OCI-LY1 (cell line): ENCODE measurements at regions not wholly inside any gene's neighbourhood (a gene's known extent, or its start where the extent isn't known, plus 50 kb on each side); places are given as distances from the start of the nearest gene placed in this dataset.

ENCODE experiments used
- EZH2 ChIP-seq: fragments of 200-600 bp; sonication (generic), shearing (Covaris generic); IDR thresholded peaks from 2 replicates; pipeline ENCODE4 v1.8.0; 2017; ENCODE audit warnings: borderline replicate concordance, mixed run types, mild to moderate bottlenecking, antibody characterized with exemption, low read length, moderate library complexity, mixed read lengths
- TF ChIP-seq, protein P1 (sequence below): fragments of 200-600 bp; sonication (generic), shearing (Covaris generic); IDR thresholded peaks from 2 replicates; pipeline ENCODE4 v1.5.1; 2017; ENCODE audit warnings: mild to moderate bottlenecking, antibody characterized with exemption, low read length, moderate library complexity, mixed read lengths

DNA sequence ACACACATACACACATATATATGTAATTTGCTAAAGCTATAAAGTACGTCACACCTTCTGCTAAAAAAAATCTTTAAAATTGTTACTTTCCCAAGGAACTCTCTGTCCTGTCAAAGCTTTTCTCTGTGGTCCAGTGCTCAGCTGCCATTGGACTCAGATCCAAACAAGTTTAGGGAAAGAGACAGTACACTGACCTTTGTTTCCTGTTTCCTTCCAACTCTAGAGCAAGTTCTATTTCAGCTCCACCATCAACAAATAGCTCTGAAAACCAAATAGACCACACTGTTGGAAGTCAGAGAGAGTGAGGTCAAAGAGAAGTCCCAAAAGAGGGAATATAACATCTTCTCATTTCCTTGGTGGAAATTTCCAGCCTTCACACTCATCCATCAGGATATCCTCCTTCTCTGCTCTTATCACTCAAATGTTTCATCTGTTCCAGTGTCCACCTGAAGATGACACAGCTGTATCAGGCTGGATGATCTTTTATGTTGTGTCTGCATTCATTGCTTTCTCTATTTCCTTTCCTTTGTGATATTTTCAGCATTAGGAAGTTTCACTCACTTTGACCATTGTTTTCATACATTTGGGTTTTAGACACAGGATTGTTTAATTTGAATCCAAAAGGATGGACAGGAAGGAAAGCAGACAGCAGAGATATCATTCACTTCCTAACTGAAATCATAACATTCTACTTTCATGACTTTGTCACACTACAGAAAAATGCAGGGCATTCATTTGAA lies 192.3 kb upstream of the NT5C1B start:
- TF ChIP-seq, protein P1, sequence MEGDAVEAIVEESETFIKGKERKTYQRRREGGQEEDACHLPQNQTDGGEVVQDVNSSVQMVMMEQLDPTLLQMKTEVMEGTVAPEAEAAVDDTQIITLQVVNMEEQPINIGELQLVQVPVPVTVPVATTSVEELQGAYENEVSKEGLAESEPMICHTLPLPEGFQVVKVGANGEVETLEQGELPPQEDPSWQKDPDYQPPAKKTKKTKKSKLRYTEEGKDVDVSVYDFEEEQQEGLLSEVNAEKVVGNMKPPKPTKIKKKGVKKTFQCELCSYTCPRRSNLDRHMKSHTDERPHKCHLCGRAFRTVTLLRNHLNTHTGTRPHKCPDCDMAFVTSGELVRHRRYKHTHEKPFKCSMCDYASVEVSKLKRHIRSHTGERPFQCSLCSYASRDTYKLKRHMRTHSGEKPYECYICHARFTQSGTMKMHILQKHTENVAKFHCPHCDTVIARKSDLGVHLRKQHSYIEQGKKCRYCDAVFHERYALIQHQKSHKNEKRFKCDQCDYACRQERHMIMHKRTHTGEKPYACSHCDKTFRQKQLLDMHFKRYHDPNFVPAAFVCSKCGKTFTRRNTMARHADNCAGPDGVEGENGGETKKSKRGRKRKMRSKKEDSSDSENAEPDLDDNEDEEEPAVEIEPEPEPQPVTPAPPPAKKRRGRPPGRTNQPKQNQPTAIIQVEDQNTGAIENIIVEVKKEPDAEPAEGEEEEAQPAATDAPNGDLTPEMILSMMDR = no peak
- no peak for TF ChIP-seq EZH2
